ENCODE measurements at regions not wholly inside any gene's neighbourhood (a gene's known extent, or its start where the extent isn't known, plus 50 kb on each side); places are given as distances from the start of the nearest gene placed in this dataset.
A peak's percentile ranks its signal among the peaks of the same experiment; 100 is the strongest.

DNA sequence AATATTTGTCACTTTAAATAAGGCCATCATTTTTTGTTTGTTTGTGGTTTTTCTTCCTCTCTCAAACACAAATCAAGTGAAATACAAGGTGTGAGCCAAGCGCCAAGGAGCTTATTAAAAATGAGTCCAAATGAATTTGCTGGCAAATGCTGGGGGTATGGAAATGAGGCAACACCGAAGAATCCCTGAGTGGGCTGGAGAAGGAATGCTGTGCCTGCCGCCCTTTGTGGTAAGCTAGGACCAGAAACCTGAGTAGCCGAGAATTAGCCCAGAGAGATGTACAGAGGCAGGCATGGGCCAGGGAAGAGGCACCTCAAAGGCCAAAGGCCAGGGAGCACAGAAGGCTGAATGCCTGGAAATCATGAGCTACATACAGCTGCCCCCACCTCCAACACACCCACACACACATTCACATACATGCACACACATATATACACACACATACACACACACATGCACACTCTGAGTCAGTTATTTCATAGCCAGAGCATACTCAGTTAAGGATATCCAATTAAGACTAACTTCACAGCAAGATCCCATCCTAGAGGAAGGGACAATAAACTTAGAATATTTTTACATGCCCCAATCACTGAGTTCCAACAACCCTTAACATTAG lies 266.1 kb upstream of the DYNLRB2 start:
- peak in 1 of 2 donors; percentile 29 for DNase-seq (ENCODE audit: low read depth in 1 of 2, low spot score in 1 of 2)
- TF ChIP-seq, protein P1, sequence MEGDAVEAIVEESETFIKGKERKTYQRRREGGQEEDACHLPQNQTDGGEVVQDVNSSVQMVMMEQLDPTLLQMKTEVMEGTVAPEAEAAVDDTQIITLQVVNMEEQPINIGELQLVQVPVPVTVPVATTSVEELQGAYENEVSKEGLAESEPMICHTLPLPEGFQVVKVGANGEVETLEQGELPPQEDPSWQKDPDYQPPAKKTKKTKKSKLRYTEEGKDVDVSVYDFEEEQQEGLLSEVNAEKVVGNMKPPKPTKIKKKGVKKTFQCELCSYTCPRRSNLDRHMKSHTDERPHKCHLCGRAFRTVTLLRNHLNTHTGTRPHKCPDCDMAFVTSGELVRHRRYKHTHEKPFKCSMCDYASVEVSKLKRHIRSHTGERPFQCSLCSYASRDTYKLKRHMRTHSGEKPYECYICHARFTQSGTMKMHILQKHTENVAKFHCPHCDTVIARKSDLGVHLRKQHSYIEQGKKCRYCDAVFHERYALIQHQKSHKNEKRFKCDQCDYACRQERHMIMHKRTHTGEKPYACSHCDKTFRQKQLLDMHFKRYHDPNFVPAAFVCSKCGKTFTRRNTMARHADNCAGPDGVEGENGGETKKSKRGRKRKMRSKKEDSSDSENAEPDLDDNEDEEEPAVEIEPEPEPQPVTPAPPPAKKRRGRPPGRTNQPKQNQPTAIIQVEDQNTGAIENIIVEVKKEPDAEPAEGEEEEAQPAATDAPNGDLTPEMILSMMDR (IDR thresholded peaks at IDR 0.05; ENCODE audit: low read depth, low read length): no peak
- Histone ChIP-seq H3K9me3 (ENCODE audit: low read depth) (no peaks in the 10 kb centered on the region), H3K27ac (no peak overlapping the region), H3K4me1 (ENCODE audit: low read depth) (no peaks in the 10 kb centered on the region), H3K36me3 (no peaks in the 10 kb centered on the region), H3K4me3 (no peak overlapping the region), H3K27me3 (peaks cover 34% of the 10 kb centered on the region)

DNA sequence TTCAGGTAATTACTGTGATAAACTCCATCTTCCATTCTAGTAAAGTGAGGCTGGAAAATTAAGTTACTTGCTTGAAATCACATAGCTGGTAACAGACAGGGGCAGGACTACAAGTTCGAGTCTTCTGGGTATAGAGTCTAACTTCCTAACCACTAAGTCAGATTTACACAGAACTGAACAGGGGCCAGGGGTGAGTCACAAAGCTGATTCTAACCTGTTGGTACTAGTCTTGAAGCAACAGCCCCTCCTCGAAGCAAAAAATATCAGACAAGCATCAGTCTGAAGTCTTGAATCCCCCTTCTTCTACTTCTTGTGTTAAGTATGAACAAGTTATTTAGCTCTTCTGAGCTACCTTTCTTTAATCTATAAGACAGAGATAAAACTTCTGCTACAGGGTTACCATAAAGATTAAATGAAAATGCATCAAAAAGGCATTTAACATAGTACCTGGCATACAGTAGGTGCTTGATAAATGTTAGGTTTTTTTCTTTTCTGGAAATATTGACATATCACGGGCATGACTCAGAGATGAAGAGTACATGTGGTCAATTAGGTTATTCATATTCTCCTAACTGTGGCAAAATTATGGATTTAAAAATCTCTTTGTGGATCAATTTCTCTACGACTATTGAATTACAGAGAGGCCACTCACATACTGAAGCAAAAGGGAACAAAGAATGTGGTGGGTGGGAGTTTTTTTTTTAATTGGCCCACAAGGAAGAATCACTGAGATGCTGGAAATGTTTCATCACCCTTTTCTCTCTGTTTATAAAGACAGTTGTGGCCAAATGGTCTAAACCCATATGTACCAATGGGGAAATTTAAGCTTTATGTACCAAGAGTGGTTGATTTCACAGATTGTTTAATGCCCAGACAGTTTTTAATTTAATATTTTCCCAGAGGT lies 266.9 kb upstream of the DYNLRB2 start:
- DNase-seq (ENCODE audit: low read depth in 1 of 2, low spot score in 1 of 2): peak in 1 of 2 donors; percentile 2
- peaks cover 30% of the 10 kb centered on the region for H3K27me3 ChIP-seq
- H3K36me3 ChIP-seq: no peaks in the 10 kb centered on the region
- H3K27ac ChIP-seq: no peak overlapping the region
- no peak overlapping the region for H3K4me3 ChIP-seq
- H3K9me3 ChIP-seq (ENCODE audit: low read depth): no peaks in the 10 kb centered on the region
- TF ChIP-seq, protein P1 (IDR thresholded peaks at IDR 0.05; ENCODE audit: low read depth, low read length): no peak
- no peaks in the 10 kb centered on the region for H3K4me1 ChIP-seq (ENCODE audit: low read depth)

DNA sequence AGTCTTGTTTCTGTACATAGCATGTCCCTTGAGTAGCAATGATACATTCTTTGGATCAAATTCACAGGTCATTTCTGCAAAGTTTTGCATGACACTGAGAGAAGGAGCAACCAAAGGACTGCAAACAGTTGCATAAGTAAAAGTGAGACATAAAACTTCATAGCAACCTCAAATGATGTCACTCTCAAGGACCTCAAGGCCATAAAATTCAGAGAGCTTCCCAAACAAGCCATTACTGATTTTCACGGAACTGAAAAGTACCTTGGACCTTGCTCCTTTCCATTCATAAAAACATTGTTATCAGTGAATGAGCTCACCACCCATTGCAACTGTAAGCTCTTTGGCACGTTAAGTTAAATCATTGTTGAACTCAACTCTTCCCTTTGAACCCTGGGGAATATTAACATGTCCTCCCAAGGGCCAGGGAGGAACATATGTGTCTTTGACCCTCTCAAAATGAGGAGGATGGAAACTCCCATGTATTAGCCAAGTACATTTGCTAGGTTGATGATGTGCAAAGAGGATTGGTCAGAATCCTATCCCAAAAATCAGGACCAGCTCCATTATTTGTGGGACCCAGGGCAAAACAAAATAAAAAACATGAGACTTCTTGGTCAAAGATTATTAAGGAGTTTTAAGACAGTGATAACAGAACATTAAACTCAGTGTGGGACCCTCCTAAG lies 275.0 kb upstream of the DYNLRB2 start:
- no peaks in the 10 kb centered on the region for H3K4me1 ChIP-seq (ENCODE audit: low read depth)
- H3K4me3 ChIP-seq: no peak overlapping the region
- H3K9me3 ChIP-seq (ENCODE audit: low read depth): no peaks in the 10 kb centered on the region
- TF ChIP-seq, protein P1 (IDR thresholded peaks at IDR 0.05; ENCODE audit: low read depth, low read length): no peak
- no peaks in the 10 kb centered on the region for H3K36me3 ChIP-seq
- no peak for DNase-seq (ENCODE audit: low read depth in 1 of 2, low spot score in 1 of 2)
- no peak overlapping the region for H3K27ac ChIP-seq
- peaks cover 33% of the 10 kb centered on the region for H3K27me3 ChIP-seq

DNA sequence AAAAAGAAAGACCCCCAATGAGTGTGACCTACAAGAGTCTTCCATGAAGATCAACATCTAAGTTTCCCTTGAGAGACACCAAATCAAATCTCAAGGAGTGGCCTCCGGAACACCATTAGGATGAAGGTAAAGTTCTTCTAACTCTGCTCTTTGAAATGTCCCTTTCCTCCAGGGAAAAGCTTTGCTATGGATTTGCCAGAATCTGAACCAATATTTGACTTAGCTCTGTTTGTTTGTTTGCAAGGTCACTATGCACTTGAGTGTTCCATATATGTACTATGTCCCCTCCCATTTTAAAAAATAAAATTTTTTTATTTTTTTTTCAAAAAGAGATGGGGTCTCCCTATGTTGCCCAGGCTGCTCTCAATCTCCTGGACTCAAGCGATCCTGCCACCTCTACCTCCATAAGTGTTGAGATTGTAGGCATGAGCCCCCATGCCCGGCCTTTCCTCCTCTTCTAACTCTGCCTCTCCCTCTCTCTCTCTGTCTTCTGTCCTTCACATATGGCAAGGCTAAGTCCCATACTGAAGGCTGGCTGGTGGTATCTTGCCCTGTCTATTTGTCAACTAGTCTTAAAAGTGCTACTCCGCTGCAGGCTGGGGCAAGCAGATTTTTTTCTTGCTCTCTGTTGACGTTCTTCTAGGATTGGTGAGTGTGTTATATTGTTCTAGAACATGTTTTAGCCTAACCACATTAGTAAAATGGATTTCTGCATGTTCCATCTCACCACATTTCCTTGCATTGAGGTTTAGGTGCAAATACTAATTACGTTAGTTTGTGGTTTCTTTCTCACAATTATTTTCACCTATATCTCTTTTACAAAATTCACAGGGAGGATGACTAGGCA lies 276.7 kb upstream of the DYNLRB2 start:
- Histone ChIP-seq H3K27me3 (peaks cover 33% of the 10 kb centered on the region), H3K4me1 (ENCODE audit: low read depth) (no peaks in the 10 kb centered on the region), H3K36me3 (no peaks in the 10 kb centered on the region), H3K4me3 (no peak overlapping the region), H3K27ac (no peak overlapping the region), H3K9me3 (ENCODE audit: low read depth) (no peaks in the 10 kb centered on the region)
- TF ChIP-seq, protein P1 (IDR thresholded peaks at IDR 0.05; ENCODE audit: low read depth, low read length): no peak
- no peak for DNase-seq (ENCODE audit: low read depth in 1 of 2, low spot score in 1 of 2)
